ENCODE measurements at regions not wholly inside any gene's neighbourhood (a gene's known extent, or its start where the extent isn't known, plus 50 kb on each side); places are given as distances from the start of the nearest gene placed in this dataset.

DNA sequence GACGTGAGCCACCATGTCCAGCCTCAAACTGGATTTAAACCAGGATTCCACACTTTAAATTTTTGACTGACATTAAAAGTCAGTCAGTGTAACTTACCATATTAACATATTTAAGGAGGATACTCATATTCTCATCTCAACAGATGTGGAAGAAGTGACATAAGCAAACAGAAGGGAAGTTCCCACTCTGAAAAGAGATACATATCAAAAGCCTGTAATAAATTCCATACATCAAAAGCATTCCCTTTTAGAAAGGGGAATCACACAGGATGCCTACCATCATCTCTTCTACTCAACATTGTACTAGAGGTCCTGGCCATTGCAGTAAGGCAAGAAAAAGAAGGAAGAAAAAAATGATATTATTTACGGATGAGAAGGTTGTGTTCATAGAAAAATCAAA lies 618.2 kb upstream of the DIPK2B start:
- DNase-seq (no peak), ATAC-seq (ENCODE audit: low read depth) (no peak)
- ChIA-PET POLR2A (ENCODE audit: unreplicated experiment) (no interaction called here), CTCF (no interaction called here)
- no peak overlapping the region for H3K14ac ChIP-seq (replicated peaks; ENCODE audit: low read depth, low read length)
- no peaks in the 10 kb centered on the region for H3K9me3 ChIP-seq (ENCODE audit: control insufficient read depth, insufficient read depth, low read length)
- H3K9me1 ChIP-seq (ENCODE audit: insufficient read depth, low read length) = no peaks in the 10 kb centered on the region; the same call in 1 of the 2 replicates
- BruUV-seq (replicated peaks) = no TSS peak
- H3K4me3 ChIP-seq (ENCODE audit: insufficient read depth, low read depth, low read length) = no peak overlapping the region
- H3K56ac ChIP-seq (ENCODE audit: extremely low read depth, insufficient read depth, low read length) = no peak overlapping the region
- H3K36me3 ChIP-seq (ENCODE audit: control insufficient read depth, insufficient read depth, low read length) = peaks cover 1% of the 10 kb centered on the region; the same call in 1 of the 2 replicates
- H2AFZ ChIP-seq (replicated peaks; ENCODE audit: low read length, poor library complexity) = no peak overlapping the region
- H4K20me1 ChIP-seq (ENCODE audit: insufficient read depth, low read length) = no peaks in the 10 kb centered on the region
- peaks cover 4 to 19% of the 10 kb centered on the region in 2 experiments; a peak in 2 of 4 replicates for H3K79me1 ChIP-seq (ENCODE audit: low read depth in 1 of 2, low read length in 2 of 2)
- H3K4me2 ChIP-seq (ENCODE audit: low read depth, low read length) = no peak overlapping the region
- H2BK120ac ChIP-seq (ENCODE audit: low read depth, low read length) = no peak overlapping the region
- H4K5ac ChIP-seq (ENCODE audit: low read depth, low read length) = no peak overlapping the region
- 0 out of 2 replicates have a peak, but pooled peaks cover 2% of the 10 kb centered on the region for H3K27me3 ChIP-seq (ENCODE audit: control insufficient read depth, insufficient read depth, low read length)
- H4K8ac ChIP-seq (ENCODE audit: low read depth in 2 of 2, low read length in 2 of 2) = no peak overlapping the region
- no peak overlapping the region for H3K4ac ChIP-seq (ENCODE audit: low read depth, low read length)
- H3K27ac ChIP-seq (ENCODE audit: insufficient read depth, low read length) = no peak overlapping the region
- dilution Hi-C loops (cut with HindIII; ENCODE audit: low sequenced_read_pairs, unreplicated experiment) = no loop called here
- no peaks in the 10 kb centered on the region for H3K4me1 ChIP-seq (ENCODE audit: control insufficient read depth, insufficient read depth, low read length)
- no peak overlapping the region for H3K23ac ChIP-seq (ENCODE audit: low read depth, low read length)
- intact Hi-C loops (cut with micrococcal nuclease) = no loop called here
- in situ Hi-C loops (cut with MboI; ENCODE audit: low sequenced_read_pairs) = no loop called here
- H2BK5ac ChIP-seq (ENCODE audit: low read depth, low read length, poor library complexity, severe bottlenecking) = no peak overlapping the region
- no peak overlapping the region for H2AK9ac ChIP-seq (replicated peaks; ENCODE audit: low read depth, low read length, poor library complexity)
- no peak overlapping the region for H4K91ac ChIP-seq (ENCODE audit: insufficient read depth, low read depth, low read length)
- no peak overlapping the region for H2BK20ac ChIP-seq (ENCODE audit: low read depth, low read length)
- no CpG with 5 or more reads among the region's 2 CpGs for WGBS, 2 experiments (ENCODE audit: extremely low coverage in 2 of 2, insufficient read length in 1 of 2)
- no peak overlapping the region for H2AK5ac ChIP-seq (ENCODE audit: low read depth, low read length)
- TF ChIP-seq CTCF (conservative IDR thresholded peaks at IDR 0.05; ENCODE audit: low read depth, low read length) (no peak), MAFK (IDR thresholded peaks at IDR 0.05; ENCODE audit: low read depth, low read length) (no peak), CHD1 (IDR thresholded peaks at IDR 0.05; ENCODE audit: low read depth, low read length) (no peak), RCOR1 (IDR thresholded peaks at IDR 0.05; ENCODE audit: insufficient replicate concordance, low read length) (no peak), MXI1 (IDR thresholded peaks at IDR 0.05; ENCODE audit: borderline replicate concordance, low read depth, low read length) (no peak), NFE2L2 (IDR thresholded peaks at IDR 0.05; ENCODE audit: low read depth, low read length) (no peak), MAZ (IDR thresholded peaks at IDR 0.05; ENCODE audit: borderline replicate concordance, low read depth, low read length) (no peak), SMC3 (IDR thresholded peaks at IDR 0.05; ENCODE audit: low read depth, low read length) (no peak), RFX5 (IDR thresholded peaks at IDR 0.05; ENCODE audit: low read depth, low read length) (no peak), POLR2A (IDR thresholded peaks at IDR 0.05; ENCODE audit: low read depth, low read length) (no peak)
- TF ChIP-seq, protein P1, sequence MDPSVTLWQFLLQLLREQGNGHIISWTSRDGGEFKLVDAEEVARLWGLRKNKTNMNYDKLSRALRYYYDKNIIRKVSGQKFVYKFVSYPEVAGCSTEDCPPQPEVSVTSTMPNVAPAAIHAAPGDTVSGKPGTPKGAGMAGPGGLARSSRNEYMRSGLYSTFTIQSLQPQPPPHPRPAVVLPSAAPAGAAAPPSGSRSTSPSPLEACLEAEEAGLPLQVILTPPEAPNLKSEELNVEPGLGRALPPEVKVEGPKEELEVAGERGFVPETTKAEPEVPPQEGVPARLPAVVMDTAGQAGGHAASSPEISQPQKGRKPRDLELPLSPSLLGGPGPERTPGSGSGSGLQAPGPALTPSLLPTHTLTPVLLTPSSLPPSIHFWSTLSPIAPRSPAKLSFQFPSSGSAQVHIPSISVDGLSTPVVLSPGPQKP (IDR thresholded peaks at IDR 0.05; ENCODE audit: borderline replicate concordance, low read depth, low read length) = no peak
- TF ChIP-seq, protein P2, sequence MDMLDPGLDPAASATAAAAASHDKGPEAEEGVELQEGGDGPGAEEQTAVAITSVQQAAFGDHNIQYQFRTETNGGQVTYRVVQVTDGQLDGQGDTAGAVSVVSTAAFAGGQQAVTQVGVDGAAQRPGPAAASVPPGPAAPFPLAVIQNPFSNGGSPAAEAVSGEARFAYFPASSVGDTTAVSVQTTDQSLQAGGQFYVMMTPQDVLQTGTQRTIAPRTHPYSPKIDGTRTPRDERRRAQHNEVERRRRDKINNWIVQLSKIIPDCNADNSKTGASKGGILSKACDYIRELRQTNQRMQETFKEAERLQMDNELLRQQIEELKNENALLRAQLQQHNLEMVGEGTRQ (IDR thresholded peaks at IDR 0.05; ENCODE audit: low read depth, low read length) = no peak
- H2BK15ac ChIP-seq (ENCODE audit: low read depth, low read length) = no peak overlapping the region
- H3K9ac ChIP-seq (ENCODE audit: low read depth, low read length) = no peak overlapping the region
- no peak overlapping the region for H3K18ac ChIP-seq (ENCODE audit: low read depth, low read length)

Measured in IMR-90 (cell line).